GM20000 (cell line): ENCODE measurements at regions not wholly inside any gene's neighbourhood (a gene's known extent, or its start where the extent isn't known, plus 50 kb on each side); places are given as distances from the start of the nearest gene placed in this dataset.

Source experiments
- DNase-seq: peaks from one replicate; pipeline ENCODE4 v3.0.0; 2012; ENCODE audit warnings: low spot score
- TF ChIP-seq, protein P1 (sequence below): IDR thresholded peaks from 2 replicates; pipeline ENCODE4 v1.5.1; 2012; ENCODE audit warnings: mild to moderate bottlenecking, control low read depth; ENCODE audit errors: extremely low read depth, missing control alignments

DNA sequence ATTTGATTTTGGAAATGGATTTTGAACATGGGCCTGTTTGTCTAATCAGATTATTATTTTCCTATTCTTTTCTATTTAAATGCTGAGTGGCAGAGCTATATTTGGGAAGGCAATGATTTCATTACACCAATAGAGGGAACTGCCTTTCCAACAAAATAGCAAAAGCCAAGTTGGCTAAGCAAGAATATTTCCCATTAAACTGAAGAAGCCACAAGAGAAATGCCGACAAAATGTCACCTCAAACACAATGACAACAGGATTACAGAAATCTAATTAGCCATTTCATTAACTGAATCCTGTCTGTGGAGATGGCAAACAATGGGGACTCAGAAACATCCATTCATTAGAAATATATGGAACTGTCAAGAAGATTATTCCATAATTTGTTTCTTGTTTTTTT is 1593.1 kb upstream of the RAG2 start:
- DNase-seq: no peak
- TF ChIP-seq, protein P1, sequence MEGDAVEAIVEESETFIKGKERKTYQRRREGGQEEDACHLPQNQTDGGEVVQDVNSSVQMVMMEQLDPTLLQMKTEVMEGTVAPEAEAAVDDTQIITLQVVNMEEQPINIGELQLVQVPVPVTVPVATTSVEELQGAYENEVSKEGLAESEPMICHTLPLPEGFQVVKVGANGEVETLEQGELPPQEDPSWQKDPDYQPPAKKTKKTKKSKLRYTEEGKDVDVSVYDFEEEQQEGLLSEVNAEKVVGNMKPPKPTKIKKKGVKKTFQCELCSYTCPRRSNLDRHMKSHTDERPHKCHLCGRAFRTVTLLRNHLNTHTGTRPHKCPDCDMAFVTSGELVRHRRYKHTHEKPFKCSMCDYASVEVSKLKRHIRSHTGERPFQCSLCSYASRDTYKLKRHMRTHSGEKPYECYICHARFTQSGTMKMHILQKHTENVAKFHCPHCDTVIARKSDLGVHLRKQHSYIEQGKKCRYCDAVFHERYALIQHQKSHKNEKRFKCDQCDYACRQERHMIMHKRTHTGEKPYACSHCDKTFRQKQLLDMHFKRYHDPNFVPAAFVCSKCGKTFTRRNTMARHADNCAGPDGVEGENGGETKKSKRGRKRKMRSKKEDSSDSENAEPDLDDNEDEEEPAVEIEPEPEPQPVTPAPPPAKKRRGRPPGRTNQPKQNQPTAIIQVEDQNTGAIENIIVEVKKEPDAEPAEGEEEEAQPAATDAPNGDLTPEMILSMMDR: no peak

DNA sequence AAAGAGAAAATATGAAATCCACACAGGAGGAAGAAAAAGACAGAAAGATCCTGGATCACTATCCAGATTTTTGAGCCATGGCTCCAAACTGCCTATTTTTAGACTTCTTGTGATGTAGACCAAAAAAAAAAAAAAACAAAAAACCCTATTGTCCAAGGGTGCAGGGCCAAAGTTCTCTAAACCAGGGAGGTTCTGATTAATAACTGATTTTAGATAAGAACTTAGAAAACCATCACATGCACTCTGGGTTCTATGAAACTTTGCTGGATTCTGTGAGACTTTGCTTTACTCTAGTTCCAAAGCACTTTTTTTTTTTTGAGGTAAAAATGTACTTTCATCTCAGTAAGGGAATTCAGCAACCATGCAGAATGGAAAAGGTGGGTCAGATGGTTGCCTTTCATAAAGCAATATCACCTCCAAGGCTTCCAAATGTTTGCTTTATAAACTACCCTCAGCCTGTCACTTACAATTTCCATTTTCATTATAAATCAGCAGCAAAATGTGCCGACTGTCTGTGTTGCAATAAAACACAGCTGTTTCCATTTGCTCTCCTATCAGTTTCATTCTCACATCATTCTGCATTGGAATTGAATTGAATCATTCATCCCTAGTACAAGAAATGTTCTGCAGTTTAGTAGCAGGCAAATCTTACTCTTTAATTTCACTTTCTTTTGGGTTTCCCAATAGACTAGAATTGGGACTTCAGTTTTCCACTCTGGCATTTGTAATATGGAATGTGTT is 1584.3 kb upstream of the RAG2 start:
- TF ChIP-seq, protein P1: no peak
- DNase-seq: no peak

DNA sequence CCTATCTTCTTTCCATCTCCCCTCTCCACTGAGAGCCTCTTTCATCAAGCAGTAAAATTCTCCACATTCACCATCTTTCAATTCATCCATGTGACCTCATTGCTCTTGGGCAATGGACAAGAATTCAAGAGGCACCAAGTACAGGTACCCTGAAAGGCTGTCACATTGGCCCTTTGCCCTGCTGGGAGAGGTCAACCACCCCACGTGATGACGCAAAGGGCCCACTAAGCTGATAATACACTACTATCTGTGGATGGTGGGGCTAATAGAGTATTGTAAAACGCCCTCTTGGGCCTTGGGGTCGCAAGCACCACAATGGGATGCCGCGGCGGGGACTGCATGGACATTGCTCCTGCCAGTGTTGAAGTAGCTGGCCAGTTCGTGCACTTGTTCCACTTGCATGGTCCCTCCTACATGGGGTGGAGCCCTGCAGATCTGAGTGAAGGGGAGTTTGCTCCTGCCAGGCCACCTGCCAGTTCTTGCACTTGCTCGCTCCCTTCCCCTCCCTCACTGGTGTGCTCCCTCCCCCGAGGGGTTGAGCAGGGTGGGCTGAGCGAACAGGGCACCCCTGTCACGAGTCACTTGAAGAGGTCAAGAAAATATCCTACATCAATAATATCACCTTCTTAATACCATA is 1578.8 kb upstream of the RAG2 start:
- no peak for DNase-seq
- TF ChIP-seq, protein P1: no peak

DNA sequence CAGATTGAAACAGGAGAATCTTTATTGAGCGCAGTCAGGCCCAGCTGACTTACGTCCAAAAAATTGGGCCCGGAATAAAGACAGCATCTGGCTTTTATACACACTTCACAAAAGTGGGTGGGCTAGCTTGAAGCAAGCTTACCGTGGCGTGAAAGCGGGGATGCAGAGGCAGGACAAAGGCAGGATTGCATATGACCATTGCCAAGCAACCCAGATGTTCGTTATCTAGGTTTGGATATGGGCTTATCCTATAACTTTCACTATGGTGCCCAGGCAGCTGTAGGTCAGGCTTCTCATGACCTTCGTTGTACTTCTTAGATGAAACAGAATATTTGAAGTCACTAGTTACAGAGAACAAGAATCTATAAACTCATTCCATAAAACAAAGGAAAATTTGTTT is 1575.6 kb upstream of the RAG2 start:
- no peak for DNase-seq
- TF ChIP-seq, protein P1: no peak

DNA sequence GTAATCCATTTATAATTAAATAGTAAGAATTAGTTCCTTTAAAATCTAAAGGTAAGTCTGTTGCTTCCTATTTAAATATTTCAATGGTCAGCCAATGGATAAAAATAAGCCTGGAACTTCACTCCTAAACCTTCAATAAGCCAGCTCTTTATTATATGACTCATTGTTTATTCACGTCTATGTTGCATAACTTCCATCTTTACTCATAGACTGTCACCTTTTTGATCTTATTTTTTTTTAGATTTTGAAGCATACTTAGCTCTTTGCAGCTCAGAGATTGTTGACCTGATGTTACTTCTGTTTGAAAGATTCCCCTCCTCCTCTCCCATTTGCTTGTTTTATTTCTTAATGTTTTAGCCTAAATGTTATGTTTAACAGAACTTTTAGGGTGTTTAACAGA is 1571.2 kb upstream of the RAG2 start:
- no peak for DNase-seq
- TF ChIP-seq, protein P1: no peak

DNA sequence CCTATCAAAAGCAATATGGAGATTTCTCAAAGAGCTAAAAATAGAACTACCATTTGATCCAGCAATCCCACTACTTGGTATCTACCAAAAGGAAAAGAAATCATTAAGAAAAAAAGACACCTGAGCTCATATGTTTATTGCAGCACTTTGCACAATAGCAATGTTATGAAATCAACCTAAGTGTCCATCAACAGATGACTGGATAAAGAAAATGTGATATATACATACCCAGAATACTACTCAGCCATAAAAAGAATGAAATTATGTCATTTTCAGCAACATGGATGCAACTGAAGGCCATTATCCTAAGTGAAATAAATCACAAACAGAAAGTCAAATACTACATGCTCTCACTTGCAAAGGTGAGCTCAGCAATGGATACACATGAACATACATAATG is 1565.5 kb upstream of the RAG2 start:
- TF ChIP-seq, protein P1: no peak
- no peak for DNase-seq

DNA sequence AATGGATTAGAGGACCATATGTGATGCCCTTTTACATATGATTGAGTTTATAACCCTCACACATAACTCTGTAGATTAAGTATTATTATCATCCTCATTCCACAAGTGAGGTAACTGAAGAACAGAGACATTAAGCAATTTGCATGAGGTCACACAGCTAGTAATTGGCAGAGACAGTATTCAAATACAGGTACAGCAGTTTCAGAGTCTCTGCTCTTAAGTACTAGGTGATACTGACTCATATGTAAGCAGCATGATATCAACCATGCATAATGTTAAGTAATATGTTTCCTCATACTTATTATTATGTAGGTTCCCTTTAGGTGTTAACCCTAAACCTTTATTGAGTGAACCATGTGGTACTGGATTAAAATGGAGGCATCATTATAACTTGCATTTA is 1562.4 kb upstream of the RAG2 start:
- no peak for DNase-seq
- TF ChIP-seq, protein P1: no peak
